GM12878 (cell line): ENCODE measurements at regions not wholly inside any gene's neighbourhood (a gene's known extent, or its start where the extent isn't known, plus 50 kb on each side); places are given as distances from the start of the nearest gene placed in this dataset.

Experiments
- ASH2L ChIP-seq: fragments of 300-600, 200-600 bp; sonication (generic); IDR thresholded peaks from 2 replicates; pipeline ENCODE4 v1.6.1; 2017; ENCODE audit warnings: low read depth, mild to moderate bottlenecking, borderline replicate concordance
- BHLHE40 ChIP-seq, 2 experiments: fragments of 450-650 bp in 1 of 2; IDR thresholded peaks; 2 replicates each; pipeline ENCODE4 v1.6.1; 2011 to 2017; ENCODE audit warnings: low read depth in 2 of 2, borderline replicate concordance in 1 of 2, improper control_type of control experiment in 1 of 2, low read length in 1 of 2, mild to moderate bottlenecking in 1 of 2
- DPF2 ChIP-seq: fragments of 450-650 bp; IDR thresholded peaks from 2 replicates; pipeline ENCODE4 v1.6.1; 2017; ENCODE audit warnings: mild to moderate bottlenecking
- EED ChIP-seq: sonication (generic); IDR thresholded peaks from 2 replicates; pipeline ENCODE4 v1.6.1; 2016; ENCODE audit warnings: antibody characterized with exemption, low read depth
- EZH2 ChIP-seq: IDR thresholded peaks from 2 replicates; pipeline ENCODE4 v1.6.1; 2012; ENCODE audit warnings: low read depth, mild to moderate bottlenecking, control low read depth, inconsistent platforms, low read length, borderline replicate concordance; ENCODE audit not compliant: control insufficient read depth
- FOXM1 ChIP-seq: IDR thresholded peaks from 2 replicates; pipeline ENCODE4 v1.6.1; 2012; ENCODE audit warnings: low read depth, mild to moderate bottlenecking, inconsistent platforms, low read length, moderate library complexity
- GABPA ChIP-seq: IDR thresholded peaks from 2 replicates; pipeline ENCODE4 v1.6.1; 2014; ENCODE audit warnings: antibody characterized with exemption, low read depth, mild to moderate bottlenecking, inconsistent platforms
- HDGF ChIP-seq: fragments of 450-650 bp; IDR thresholded peaks from 2 replicates; pipeline ENCODE4 v1.6.1; 2016; ENCODE audit warnings: antibody characterized with exemption
- MTA3 ChIP-seq: IDR thresholded peaks from 2 replicates; pipeline ENCODE4 v1.6.1; 2012; ENCODE audit warnings: low read length, inconsistent platforms, borderline replicate concordance
- MXI1 ChIP-seq: fragments of 150-350 bp; IDR thresholded peaks from 2 replicates; pipeline ENCODE4 v1.6.1; 2011; ENCODE audit warnings: low read depth, mild to moderate bottlenecking, inconsistent platforms, low read length, improper control_type of control experiment
- NFYA ChIP-seq: IDR thresholded peaks from 2 replicates; pipeline ENCODE4 v1.6.1; 2011; ENCODE audit warnings: low read depth, mild to moderate bottlenecking, low read length, improper control_type of control experiment, borderline replicate concordance
- NR2C2 ChIP-seq: IDR thresholded peaks from 2 replicates; pipeline ENCODE4 v1.6.1; 2011; ENCODE audit warnings: borderline replicate concordance, low read depth; ENCODE audit not compliant: control insufficient read depth, insufficient read length
- POLR2AphosphoS5 ChIP-seq: IDR thresholded peaks from 2 replicates; pipeline ENCODE4 v1.6.1; 2011; ENCODE audit warnings: mild to moderate bottlenecking, low read length, inconsistent platforms
- RUNX3 ChIP-seq: IDR thresholded peaks from 2 replicates; pipeline ENCODE4 v1.6.1; 2012; ENCODE audit warnings: low read length, inconsistent platforms
- SMAD1 ChIP-seq: fragments of 450-650 bp; IDR thresholded peaks from 2 replicates; pipeline ENCODE4 v1.6.1; 2018; ENCODE audit warnings: mild to moderate bottlenecking, low read depth; ENCODE audit not compliant: partially characterized antibody
- SP1 ChIP-seq: IDR thresholded peaks from one replicate; pipeline ENCODE4 v1.6.1; 2011; ENCODE audit warnings: low read depth, low read length
- SPI1 ChIP-seq: IDR thresholded peaks from 2 replicates; pipeline ENCODE4 v1.6.1; 2011; ENCODE audit warnings: low read depth, mild to moderate bottlenecking, low read length, moderate library complexity, borderline replicate concordance; ENCODE audit not compliant: insufficient read depth
- TAF1 ChIP-seq: IDR thresholded peaks from 2 replicates; pipeline ENCODE4 v1.6.1; 2011; ENCODE audit warnings: mild to moderate bottlenecking, low read depth, low read length, borderline replicate concordance
- ZBED1 ChIP-seq: IDR thresholded peaks from 2 replicates; pipeline ENCODE4 v1.6.1; 2016; ENCODE audit warnings: borderline replicate concordance
- ZNF207 ChIP-seq: fragments of 450-650 bp; IDR thresholded peaks from 2 replicates; pipeline ENCODE4 v1.6.1; 2014; ENCODE audit warnings: antibody characterized with exemption, mild to moderate bottlenecking, borderline replicate concordance
- TF ChIP-seq, protein P1 (sequence below): IDR thresholded peaks from 2 replicates; pipeline ENCODE4 v1.6.1; 2011; ENCODE audit warnings: mild to moderate bottlenecking, low read depth, low read length, moderate library complexity; ENCODE audit not compliant: insufficient replicate concordance
- TF ChIP-seq, protein P2 (sequence below): IDR thresholded peaks from 2 replicates; pipeline ENCODE4 v1.6.1; 2011; ENCODE audit warnings: borderline replicate concordance, low read depth, mild to moderate bottlenecking, moderate library complexity, mixed read lengths, low read length; ENCODE audit not compliant: insufficient read depth; ENCODE audit errors: extremely low read length
- TF ChIP-seq, protein P3 (sequence below): IDR thresholded peaks from 2 replicates; pipeline ENCODE4 v1.6.1; 2012; ENCODE audit warnings: low read depth, low read length, improper control_type of control experiment
- TF ChIP-seq, protein P4 (sequence below): fragments of 450-650 bp; IDR thresholded peaks from 2 replicates; pipeline ENCODE4 v1.6.1; 2014; ENCODE audit warnings: mild to moderate bottlenecking
- TF ChIP-seq, protein P5 (sequence below): fragments of 450-650 bp; IDR thresholded peaks from 2 replicates; pipeline ENCODE4 v1.6.1; 2017; ENCODE audit warnings: borderline replicate concordance

DNA sequence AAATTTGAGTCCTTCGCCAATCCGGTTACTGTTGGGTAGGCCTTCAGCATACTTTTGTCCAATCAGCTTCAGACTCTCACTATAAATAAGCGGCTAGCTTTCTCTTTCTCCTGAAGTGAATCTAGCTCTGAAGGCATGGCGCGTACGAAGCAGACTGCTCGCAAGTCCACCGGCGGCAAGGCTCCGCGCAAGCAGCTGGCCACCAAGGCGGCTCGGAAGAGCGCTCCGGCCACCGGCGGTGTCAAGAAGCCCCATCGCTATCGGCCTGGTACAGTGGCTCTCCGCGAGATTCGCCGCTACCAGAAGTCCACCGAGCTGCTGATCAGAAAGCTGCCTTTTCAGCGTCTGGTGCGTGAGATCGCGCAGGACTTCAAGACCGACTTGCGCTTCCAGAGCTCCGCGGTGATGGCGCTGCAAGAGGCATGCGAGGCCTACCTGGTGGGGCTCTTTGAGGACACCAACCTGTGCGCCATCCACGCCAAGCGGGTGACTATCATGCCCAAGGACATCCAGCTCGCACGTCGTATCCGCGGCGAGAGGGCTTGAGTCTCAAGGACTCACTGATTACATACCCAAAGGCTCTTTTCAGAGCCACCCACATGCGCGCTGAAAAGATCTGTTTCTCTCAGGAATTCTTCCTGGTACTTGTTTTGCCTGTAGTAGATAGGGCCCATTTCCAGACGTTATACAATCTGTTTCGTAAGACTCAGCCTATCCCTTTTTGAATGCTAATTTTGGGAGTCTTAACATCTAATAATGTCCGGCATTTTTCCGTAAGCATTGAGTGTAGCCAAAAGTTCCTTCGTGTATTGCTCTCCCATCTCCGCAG lies 102.0 kb downstream of the OR2B2 start (continued):
- TF ChIP-seq ZNF207 = peak; percentile 80; the same call in 1 of the 2 replicates
- TF ChIP-seq GABPA = no peak
- TF ChIP-seq ZBED1 = peak; percentile 99
- peak; percentile 98 for TF ChIP-seq SMAD1
- TF ChIP-seq MTA3 = peak; percentile 83
- peak; percentile 93 for TF ChIP-seq TAF1
- TF ChIP-seq ASH2L = no peak
- 0 out of 2 replicates have a peak, but pooled peaks have one; percentile 14 for TF ChIP-seq FOXM1
- TF ChIP-seq NFYA = no peak
- peak; percentile 21 for TF ChIP-seq RUNX3
- TF ChIP-seq, protein P1, sequence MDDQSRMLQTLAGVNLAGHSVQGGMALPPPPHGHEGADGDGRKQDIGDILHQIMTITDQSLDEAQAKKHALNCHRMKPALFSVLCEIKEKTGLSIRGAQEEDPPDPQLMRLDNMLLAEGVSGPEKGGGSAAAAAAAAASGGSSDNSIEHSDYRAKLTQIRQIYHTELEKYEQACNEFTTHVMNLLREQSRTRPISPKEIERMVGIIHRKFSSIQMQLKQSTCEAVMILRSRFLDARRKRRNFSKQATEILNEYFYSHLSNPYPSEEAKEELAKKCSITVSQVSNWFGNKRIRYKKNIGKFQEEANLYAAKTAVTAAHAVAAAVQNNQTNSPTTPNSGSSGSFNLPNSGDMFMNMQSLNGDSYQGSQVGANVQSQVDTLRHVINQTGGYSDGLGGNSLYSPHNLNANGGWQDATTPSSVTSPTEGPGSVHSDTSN = no peak
- no peak; the same call in 1 of the 2 replicates for TF ChIP-seq DPF2
- peak; percentile 100 for TF ChIP-seq POLR2AphosphoS5
- no peak; the same call in 1 of the 2 replicates for TF ChIP-seq MXI1
- TF ChIP-seq, protein P2, sequence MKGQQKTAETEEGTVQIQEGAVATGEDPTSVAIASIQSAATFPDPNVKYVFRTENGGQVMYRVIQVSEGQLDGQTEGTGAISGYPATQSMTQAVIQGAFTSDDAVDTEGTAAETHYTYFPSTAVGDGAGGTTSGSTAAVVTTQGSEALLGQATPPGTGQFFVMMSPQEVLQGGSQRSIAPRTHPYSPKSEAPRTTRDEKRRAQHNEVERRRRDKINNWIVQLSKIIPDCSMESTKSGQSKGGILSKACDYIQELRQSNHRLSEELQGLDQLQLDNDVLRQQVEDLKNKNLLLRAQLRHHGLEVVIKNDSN = no peak
- no peak for TF ChIP-seq EZH2
- TF ChIP-seq EED = no peak
- TF ChIP-seq, protein P3, sequence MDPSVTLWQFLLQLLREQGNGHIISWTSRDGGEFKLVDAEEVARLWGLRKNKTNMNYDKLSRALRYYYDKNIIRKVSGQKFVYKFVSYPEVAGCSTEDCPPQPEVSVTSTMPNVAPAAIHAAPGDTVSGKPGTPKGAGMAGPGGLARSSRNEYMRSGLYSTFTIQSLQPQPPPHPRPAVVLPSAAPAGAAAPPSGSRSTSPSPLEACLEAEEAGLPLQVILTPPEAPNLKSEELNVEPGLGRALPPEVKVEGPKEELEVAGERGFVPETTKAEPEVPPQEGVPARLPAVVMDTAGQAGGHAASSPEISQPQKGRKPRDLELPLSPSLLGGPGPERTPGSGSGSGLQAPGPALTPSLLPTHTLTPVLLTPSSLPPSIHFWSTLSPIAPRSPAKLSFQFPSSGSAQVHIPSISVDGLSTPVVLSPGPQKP = 0 out of 2 replicates have a peak, but pooled peaks have one; percentile 27
- peak; percentile 82 for TF ChIP-seq HDGF
- TF ChIP-seq SP1 = peak; percentile 73
- TF ChIP-seq, protein P4, sequence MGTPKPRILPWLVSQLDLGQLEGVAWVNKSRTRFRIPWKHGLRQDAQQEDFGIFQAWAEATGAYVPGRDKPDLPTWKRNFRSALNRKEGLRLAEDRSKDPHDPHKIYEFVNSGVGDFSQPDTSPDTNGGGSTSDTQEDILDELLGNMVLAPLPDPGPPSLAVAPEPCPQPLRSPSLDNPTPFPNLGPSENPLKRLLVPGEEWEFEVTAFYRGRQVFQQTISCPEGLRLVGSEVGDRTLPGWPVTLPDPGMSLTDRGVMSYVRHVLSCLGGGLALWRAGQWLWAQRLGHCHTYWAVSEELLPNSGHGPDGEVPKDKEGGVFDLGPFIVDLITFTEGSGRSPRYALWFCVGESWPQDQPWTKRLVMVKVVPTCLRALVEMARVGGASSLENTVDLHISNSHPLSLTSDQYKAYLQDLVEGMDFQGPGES = peak; percentile 33; the same call in 1 of the 2 replicates
- peak in 1 of 2 experiments; percentile 32; a peak in 2 of 4 replicates for TF ChIP-seq BHLHE40 (IDR thresholded peaks at IDR 0.05; ENCODE audit: borderline replicate concordance in 1 of 2, low read depth in 2 of 2, low read length in 1 of 2)
- TF ChIP-seq, protein P5, sequence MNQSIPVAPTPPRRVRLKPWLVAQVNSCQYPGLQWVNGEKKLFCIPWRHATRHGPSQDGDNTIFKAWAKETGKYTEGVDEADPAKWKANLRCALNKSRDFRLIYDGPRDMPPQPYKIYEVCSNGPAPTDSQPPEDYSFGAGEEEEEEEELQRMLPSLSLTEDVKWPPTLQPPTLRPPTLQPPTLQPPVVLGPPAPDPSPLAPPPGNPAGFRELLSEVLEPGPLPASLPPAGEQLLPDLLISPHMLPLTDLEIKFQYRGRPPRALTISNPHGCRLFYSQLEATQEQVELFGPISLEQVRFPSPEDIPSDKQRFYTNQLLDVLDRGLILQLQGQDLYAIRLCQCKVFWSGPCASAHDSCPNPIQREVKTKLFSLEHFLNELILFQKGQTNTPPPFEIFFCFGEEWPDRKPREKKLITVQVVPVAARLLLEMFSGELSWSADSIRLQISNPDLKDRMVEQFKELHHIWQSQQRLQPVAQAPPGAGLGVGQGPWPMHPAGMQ = no peak
- no peak for TF ChIP-seq NR2C2
- no peak for TF ChIP-seq SPI1
